Hematopoietic multipotent progenitor cell (in vitro differentiated cells): ENCODE measurements at regions not wholly inside any gene's neighbourhood (a gene's known extent, or its start where the extent isn't known, plus 50 kb on each side); places are given as distances from the start of the nearest gene placed in this dataset. TPM values are rescaled to one million over a fixed set of nuclear protein-coding genes. Genes with fewer than 3 reads are reported as not detected.

Experiments
- small RNA-seq: library from RNA; depleted of rRNA; stranded (forward); fragments of <200 nt; gene quantifications from one replicate; pipeline ENCODE3, GENCODE V24; 2012

Small RNA genes lying in the stretch of these regions (small RNA-seq; reads per million reads assigned to genes)
- gene AL603908.1 (not detected), gene MTND3P20 (not detected), gene MTND4LP20 (not detected), gene RNA5SP225 (not detected), gene RNU6-896P (not detected)
